DND-41 (cell line): ENCODE measurements at regions not wholly inside any gene's neighbourhood (a gene's known extent, or its start where the extent isn't known, plus 50 kb on each side); places are given as distances from the start of the nearest gene placed in this dataset.

Experiments
- ATAC-seq: fragments of 200-7000 bp; cut with Tn5 transposase; 3 replicates; pipeline ENCODE4 v1.9.1; 2021; ENCODE audit warnings: low read depth; ENCODE audit not compliant: insufficient read depth
- DNase-seq: peaks from one replicate; pipeline ENCODE4 v3.0.0-alpha.2; 2020
- H2AFZ ChIP-seq: 2 replicates; pipeline ENCODE4 v1.6.0; 2012; ENCODE audit warnings: low read depth, low read length
- H3K27ac ChIP-seq: 2 replicates; pipeline ENCODE4 v1.5.1; 2012; ENCODE audit warnings: low read length, inconsistent platforms
- H3K27me3 ChIP-seq: fragments of 200-600 bp; sonication (generic); 2 replicates; pipeline ENCODE4 v1.6.0; 2012; ENCODE audit warnings: low read length, mild to moderate bottlenecking, inconsistent platforms; ENCODE audit not compliant: insufficient read depth, poor library complexity
- H3K36me3 ChIP-seq: 2 replicates; pipeline ENCODE4 v1.5.1; 2012; ENCODE audit warnings: low read length, inconsistent platforms; ENCODE audit not compliant: insufficient read depth
- H3K4me1 ChIP-seq: 2 replicates; pipeline ENCODE4 v1.5.1; 2012; ENCODE audit warnings: mild to moderate bottlenecking, low read length; ENCODE audit not compliant: insufficient read depth
- H3K4me2 ChIP-seq: 2 replicates; pipeline ENCODE4 v1.6.0; 2012; ENCODE audit warnings: mild to moderate bottlenecking, moderate library complexity, low read length, inconsistent platforms; ENCODE audit not compliant: insufficient read depth
- H3K4me3 ChIP-seq, 2 experiments: fragments of 200-600 bp in 1 of 2; shearing (Covaris generic) in 1 of 2; 2 replicates each; pipeline ENCODE4 v1.5.1; 2012 to 2016; ENCODE audit warnings: inconsistent platforms in 2 of 2, low read length in 2 of 2, mild to moderate bottlenecking in 2 of 2, low read depth in 1 of 2, moderate library complexity in 1 of 2
- H3K79me2 ChIP-seq: 2 replicates; pipeline ENCODE4 v1.6.0; 2012; ENCODE audit warnings: low read length, inconsistent platforms; ENCODE audit not compliant: insufficient read depth
- H3K9ac ChIP-seq: 2 replicates; pipeline ENCODE4 v1.6.0; 2012; ENCODE audit warnings: low read depth, mild to moderate bottlenecking, inconsistent platforms, low read length, moderate library complexity
- H3K9me3 ChIP-seq: 2 replicates; pipeline ENCODE4 v1.5.1; 2012; ENCODE audit warnings: low read length, moderate library complexity, mild to moderate bottlenecking, inconsistent platforms; ENCODE audit not compliant: insufficient read depth, severe bottlenecking
- H4K20me1 ChIP-seq: 2 replicates; pipeline ENCODE4 v1.6.0; 2012; ENCODE audit warnings: low read length; ENCODE audit not compliant: insufficient read depth
- CTCF ChIP-seq: IDR thresholded peaks from 2 replicates; pipeline ENCODE4 v1.5.1; 2012; ENCODE audit warnings: borderline replicate concordance, low read length, moderate library complexity, mild to moderate bottlenecking; ENCODE audit not compliant: poor library complexity, severe bottlenecking; ENCODE audit errors: extremely low read depth
- EZH2 ChIP-seq: IDR thresholded peaks from 3 replicates; pipeline ENCODE4 v1.6.1; 2012; ENCODE audit warnings: borderline replicate concordance, low read depth, mild to moderate bottlenecking, moderate library complexity, low read length, inconsistent platforms; ENCODE audit not compliant: severe bottlenecking

GRCh38 chr5:52457810-52458209, 329.9 kb upstream of the ITGA1 start:
- Histone ChIP-seq H3K79me2 (no peaks in the 10 kb centered on the region), H3K4me1 (no peaks in the 10 kb centered on the region), H3K27me3 (no peaks in the 10 kb centered on the region), H3K4me3 (no peak overlapping the region), H4K20me1 (no peaks in the 10 kb centered on the region), H3K27ac (no peak overlapping the region), H2AFZ (peak overlapping the region; percentile 43; the same call in 1 of the 2 replicates), H3K4me2 (no peak overlapping the region), H3K9me3 (no peaks in the 10 kb centered on the region), H3K9ac (no peak overlapping the region), H3K36me3 (no peaks in the 10 kb centered on the region)
- no peak for DNase-seq
- TF ChIP-seq EZH2 (no peak), CTCF (no peak)
- ATAC-seq, result no peak

GRCh38 chr5:52466113-52466512, 321.6 kb upstream of the ITGA1 start:
- ATAC-seq (no peak), DNase-seq (no peak)
- no peak overlapping the region for H3K4me2 ChIP-seq
- H3K9me3 ChIP-seq, result no peaks in the 10 kb centered on the region
- H2AFZ ChIP-seq, result no peak overlapping the region
- no peak overlapping the region for H3K9ac ChIP-seq
- H3K27ac ChIP-seq, result no peak overlapping the region
- no peaks in the 10 kb centered on the region for H3K27me3 ChIP-seq
- no peaks in the 10 kb centered on the region for H3K79me2 ChIP-seq
- H4K20me1 ChIP-seq, result no peaks in the 10 kb centered on the region
- peaks cover 22% of the 10 kb centered on the region for H3K4me1 ChIP-seq
- TF ChIP-seq EZH2, result no peak
- no peak for TF ChIP-seq CTCF
- H3K36me3 ChIP-seq, result no peaks in the 10 kb centered on the region
- no peak overlapping the region for H3K4me3 ChIP-seq

- H3K4me1 ChIP-seq, result peaks cover 22% of the 10 kb centered on the region
- no peak overlapping the region for H2AFZ ChIP-seq
- H3K9me3 ChIP-seq, result no peaks in the 10 kb centered on the region
- H3K79me2 ChIP-seq, result no peaks in the 10 kb centered on the region
- H3K4me3 ChIP-seq, result no peak overlapping the region
- no peaks in the 10 kb centered on the region for H3K36me3 ChIP-seq
- DNase-seq (no peak), ATAC-seq (no peak)
- no peaks in the 10 kb centered on the region for H3K27me3 ChIP-seq
- TF ChIP-seq EZH2, result no peak
- no peak for TF ChIP-seq CTCF
- H4K20me1 ChIP-seq, result no peaks in the 10 kb centered on the region
- H3K27ac ChIP-seq, result no peak overlapping the region
- H3K9ac ChIP-seq, result no peak overlapping the region
- no peak overlapping the region for H3K4me2 ChIP-seq
Observed at GRCh38 chr5:52466749-52467520, 320.8 kb upstream of the ITGA1 start.

- H3K4me3 ChIP-seq, result no peak overlapping the region
- H3K9ac ChIP-seq, result no peak overlapping the region
- no peak overlapping the region for H3K4me2 ChIP-seq
- H3K27ac ChIP-seq, result peak overlapping the region; percentile 62; the same call in 1 of the 2 replicates
- no peak for TF ChIP-seq EZH2
- no peak for TF ChIP-seq CTCF
- H2AFZ ChIP-seq, result peak overlapping the region; percentile 57; the same call in 1 of the 2 replicates
- DNase-seq (no peak), ATAC-seq (no peak)
- no peaks in the 10 kb centered on the region for H3K27me3 ChIP-seq
- H3K36me3 ChIP-seq, result no peaks in the 10 kb centered on the region
- H3K79me2 ChIP-seq, result no peaks in the 10 kb centered on the region
- no peaks in the 10 kb centered on the region for H3K9me3 ChIP-seq
- H4K20me1 ChIP-seq, result no peaks in the 10 kb centered on the region
- H3K4me1 ChIP-seq, result peaks cover 22% of the 10 kb centered on the region
Observed at GRCh38 chr5:52468976-52469375, 318.7 kb upstream of the ITGA1 start.
